AG08396 (cell line): ENCODE measurements at regions not wholly inside any gene's neighbourhood (a gene's known extent, or its start where the extent isn't known, plus 50 kb on each side); places are given as distances from the start of the nearest gene placed in this dataset.
"Not testable (repeated sequence)": the region's sequence is repeated elsewhere in the genome, so short reads cannot be mapped to it uniquely, and the experiment has no call there.

Source experiments
- DNase-seq: peaks from one replicate; pipeline ENCODE4 v3.0.0; 2012; ENCODE audit warnings: low spot score, mixed read lengths

DNA sequence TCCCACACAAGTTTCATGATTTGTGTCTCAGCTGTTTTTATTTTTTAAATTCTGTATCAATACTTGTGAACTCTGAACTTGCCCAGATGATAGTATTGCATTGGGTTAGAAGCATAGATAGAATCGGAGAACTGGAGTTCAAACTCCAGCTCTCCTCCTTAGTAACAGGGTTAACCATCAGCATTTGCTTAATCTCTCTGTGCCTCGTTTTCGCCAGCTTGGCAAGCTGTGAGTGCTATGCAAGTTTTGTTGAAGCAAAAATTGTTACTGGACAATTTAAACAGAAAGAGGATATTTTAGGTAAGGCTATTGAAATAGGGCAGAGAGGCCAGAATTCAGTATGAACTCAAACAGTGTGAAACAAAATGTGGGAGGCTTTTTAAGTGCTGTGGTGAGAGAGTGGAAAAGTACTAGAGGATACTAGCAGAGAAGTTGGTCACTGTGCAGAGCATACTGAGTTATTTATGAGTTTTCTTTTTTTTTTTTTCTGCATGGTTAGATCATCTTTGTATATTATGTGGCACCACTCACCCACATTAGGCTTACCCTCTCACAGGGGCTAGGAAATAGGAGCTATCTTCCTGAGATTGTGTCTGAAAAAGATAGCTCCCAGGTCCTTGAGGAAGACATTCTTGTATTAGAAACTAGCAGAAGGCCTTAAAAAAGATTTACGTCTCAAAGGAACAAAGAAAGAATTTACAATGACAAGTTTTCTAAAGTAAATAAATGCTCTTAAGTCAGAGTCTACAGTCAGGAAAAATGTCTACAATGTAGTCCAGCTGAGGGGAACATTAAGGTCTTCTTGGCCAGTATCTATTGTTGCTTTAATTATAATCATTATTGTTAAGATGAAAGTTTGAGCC lies 1126.6 kb downstream of the FAT4 start:
- peak; percentile 4 for DNase-seq

DNA sequence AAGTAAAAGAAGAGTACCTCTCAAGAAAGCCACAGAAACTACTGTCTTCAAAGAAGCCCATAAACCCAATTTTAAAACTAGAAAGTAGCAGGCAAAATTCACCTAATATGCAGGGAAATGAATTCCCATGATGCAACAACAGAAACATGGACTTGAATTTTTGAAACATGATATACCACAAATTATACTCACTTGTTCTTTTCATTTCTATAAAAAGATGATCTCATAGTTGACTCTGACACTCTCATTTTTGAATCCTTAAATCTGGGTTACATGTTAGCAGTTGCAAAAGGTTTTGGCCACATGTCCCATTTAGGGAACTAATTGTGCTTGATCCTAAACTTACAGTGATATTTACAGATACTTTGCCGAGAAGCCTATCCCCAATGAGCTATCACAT lies 1130.8 kb downstream of the FAT4 start:
- no peak for DNase-seq

DNA sequence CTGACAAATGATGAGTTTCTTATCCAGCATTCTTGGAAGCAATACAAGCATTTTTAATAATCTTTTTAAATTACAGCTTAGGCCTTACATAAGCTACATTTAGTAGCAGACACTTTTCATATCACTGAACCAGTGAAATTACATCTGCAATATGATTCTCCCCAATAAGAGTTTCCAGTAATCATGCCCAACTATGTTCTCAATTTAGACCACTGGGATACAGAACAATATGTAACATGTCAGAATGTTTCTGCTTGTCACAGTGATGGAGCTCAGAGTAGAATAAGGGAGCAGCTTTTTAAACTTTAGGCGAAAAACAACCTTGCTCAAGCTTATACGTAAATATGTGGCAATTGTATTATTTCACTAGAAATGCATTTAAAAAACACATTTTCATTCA lies 1132.2 kb downstream of the FAT4 start:
- DNase-seq, result no peak

DNA sequence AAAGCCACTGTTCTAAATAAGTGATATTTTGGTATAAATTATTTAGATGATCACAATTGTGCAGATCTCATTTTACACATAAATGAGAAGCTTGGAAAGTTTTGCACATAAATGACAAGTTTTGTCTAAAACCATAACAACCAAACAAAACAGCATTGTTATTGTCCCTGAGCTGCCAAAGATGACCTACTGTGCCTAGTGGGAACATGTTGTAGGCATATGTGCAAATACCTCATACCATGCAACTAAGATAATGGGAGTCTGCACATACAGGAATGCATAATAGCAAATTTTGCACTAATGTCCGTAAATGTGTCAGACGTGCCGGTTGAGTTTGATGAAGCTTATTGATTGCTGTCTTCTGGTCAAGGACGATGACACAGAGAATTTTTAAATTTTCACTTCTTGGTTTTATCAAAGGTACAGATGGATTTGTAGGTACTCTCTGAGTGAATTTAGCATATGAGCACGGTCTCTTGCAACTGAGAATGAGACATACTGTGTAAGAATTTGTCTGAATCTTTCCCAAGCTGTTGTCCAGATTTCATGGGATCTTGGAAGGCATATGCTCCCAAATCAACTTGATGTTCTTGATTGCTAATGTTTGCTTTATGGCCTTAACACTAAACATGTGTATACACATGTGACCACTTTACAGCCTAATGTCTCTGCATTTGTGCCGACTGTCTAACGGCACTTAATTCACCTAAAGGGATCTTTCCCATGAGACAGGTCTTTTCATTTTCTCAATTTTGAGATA lies 1133.5 kb downstream of the FAT4 start:
- DNase-seq, result no peak

DNA sequence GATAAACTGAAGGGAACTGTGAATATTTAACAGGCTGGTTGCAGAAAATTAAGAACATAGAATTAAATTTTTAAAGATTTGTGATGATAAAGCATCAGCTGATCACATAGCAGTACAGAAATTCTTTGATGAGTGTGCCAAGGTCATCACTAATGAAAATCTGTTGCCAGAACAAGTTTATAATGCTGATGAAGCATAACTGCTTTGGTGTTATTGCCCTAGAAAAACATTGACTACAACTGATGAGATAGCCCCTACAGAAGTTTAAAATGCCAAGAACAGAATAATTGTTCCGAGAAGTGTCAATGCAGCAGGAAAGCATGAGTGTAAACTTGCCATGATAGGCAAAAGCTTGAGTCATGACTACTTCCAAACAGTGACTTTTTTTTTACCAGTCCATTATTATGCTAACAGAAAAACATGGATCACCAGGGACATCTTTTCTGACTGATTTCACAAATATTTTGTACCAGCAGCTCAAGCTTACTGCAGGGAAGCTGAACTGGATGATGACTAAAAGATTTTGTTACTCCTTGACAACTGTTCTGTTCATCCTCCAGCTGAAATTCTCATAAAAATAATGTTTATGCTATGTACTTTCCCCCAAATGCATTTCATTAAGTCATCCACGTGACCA lies 1136.6 kb downstream of the FAT4 start:
- peak; percentile 26 for DNase-seq

DNA sequence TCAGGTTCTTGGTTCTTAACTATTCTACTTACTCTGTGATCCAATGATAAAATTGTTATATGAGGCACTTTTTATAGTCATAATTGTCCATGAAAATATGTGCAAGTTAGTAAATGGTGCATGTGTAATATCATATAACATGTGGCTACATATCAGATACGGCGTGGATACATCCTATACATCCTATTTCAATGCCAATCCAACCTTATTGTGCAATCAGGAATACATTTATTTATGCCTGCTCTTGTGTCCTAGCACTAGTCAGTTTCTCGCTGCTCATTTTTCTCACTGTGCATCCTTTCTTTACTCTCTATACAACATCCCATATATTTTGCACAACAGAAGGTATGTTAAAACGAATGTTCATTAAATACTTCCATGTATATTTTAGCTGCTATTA lies 1141.1 kb downstream of the FAT4 start:
- no peak for DNase-seq

DNA sequence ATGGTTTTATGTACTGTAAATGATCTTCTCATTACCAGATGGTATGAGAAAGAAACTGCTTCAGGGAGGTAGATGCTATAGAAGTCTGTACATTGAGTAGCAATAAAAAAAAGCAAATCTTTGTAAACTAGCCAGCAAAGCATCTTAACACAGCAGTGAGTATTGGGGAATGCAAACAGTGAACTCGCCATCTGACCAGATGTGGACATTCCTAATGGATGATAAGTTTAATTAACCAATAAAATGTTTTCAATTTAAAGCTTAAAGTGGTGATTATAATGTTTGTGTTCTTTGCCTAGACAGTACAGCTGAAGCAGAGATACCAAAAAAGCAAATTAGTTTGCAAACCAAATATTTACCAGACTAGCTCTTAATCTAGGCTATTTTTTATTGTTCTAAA lies 1144.2 kb downstream of the FAT4 start:
- DNase-seq, result peak; percentile 33

DNA sequence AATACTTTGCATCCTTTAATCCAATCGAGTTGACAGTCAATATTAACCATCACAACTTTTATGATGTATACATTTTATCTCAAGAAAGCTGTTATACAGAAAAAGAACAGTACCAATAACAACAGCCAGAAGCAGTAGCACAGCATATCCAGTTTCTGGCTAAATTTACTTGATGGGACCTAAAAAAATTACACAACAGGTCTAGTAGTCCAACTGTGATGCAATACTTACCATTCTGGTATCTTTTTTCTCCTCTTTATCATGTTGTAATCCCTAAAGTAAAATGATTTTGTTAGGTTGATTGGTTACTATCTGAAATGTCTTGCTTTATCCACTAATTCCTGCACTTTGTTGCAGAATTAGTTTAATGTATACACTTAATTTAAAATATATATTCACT lies 1150.6 kb downstream of the FAT4 start:
- no peak for DNase-seq

DNA sequence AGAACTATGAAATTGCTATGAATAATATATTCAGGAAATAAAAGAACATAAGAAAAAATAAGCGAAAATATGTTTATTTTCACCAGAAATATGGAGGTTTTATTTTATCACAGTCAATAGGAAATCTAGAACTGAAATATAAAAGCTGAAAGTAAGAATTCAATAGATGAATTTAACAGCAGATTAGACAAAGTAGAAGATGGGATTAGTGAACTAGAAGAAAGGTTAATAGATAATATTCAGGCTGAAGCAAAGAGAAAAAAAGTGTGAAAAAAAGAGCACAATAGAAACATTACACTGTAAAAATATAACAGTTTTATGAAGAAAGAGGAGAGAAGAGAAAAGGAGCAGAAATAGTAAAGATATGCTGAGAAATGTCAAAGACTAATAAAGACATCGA lies 1152.1 kb downstream of the FAT4 start:
- DNase-seq, result no peak

DNA sequence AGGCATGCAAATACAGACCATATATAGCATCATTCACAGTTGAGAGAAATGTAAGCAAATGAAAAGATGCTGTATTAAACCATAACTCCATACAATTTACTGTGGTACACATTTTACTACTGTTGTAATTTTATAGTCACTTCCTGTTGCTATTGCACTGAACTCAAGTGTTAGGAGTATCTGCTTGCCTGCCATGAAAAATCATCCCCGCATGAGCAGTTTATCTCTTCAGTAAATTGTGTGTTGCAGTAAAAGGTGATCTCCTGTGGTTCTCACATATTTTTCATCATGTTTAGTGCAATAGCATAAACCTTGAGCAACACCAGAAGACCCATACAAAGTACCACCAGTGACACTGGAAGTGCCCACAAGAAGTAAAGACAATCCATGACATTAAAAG lies 1153.4 kb downstream of the FAT4 start:
- DNase-seq, result no peak

DNA sequence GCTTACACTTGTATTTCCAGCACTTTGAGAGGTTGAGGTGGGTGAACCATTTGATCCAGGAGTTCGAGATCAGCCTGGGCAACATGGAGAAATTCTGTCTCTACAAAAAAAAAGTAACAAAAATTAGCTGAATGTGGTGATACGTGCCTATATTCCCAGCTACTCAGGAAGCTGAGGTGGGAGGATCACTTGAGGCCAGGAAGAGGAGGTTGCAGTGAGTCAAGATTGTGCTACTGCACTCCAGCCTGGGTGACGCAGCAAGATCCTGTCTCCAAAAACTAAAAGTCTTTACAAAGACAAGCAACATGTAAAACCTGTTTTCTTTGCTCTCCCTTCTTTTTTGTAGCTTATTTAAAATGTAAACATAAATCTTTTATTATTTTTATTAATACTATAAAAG lies 1156.1 kb downstream of the FAT4 start:
- no peak for DNase-seq

DNA sequence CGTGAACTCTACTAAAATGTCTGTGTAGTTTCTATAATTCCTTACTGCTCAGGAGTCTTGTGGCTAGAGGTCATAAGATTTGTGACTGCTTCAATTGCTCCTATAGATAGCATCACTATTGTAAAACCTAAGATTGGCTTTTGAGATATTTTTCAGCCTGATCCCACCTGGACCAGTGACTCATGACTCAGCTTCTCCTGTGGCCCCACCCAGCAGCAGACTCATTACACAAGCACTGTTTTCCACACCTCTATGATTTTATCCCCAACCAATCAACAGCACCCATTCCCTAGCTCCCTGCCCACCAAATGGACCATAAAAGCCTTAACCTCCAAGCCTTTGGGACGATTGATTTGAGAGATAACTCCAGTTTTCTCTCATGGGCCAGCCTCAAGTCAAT lies 1157.0 kb upstream of the INTU start:
- no peak for DNase-seq

DNA sequence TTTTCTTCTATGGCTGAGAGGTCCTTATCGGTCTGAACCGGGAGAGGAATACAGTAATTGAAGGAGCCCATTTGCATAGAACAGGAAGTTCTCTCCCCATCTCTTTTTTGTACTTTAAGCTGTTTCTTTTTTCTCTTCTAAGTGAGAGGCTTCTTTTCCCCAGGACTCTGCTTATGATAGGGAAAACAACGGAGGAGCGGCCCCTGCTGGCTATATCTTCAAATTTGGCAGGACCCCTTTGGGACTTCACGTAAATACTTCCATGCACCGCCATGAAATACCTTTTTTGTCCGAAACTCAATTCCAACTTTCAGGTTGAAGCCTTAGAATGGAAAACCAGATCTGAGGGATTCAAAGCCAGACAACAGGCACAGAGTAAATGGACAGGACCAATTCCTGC lies 1153.0 kb upstream of the INTU start:
- DNase-seq, result no peak

DNA sequence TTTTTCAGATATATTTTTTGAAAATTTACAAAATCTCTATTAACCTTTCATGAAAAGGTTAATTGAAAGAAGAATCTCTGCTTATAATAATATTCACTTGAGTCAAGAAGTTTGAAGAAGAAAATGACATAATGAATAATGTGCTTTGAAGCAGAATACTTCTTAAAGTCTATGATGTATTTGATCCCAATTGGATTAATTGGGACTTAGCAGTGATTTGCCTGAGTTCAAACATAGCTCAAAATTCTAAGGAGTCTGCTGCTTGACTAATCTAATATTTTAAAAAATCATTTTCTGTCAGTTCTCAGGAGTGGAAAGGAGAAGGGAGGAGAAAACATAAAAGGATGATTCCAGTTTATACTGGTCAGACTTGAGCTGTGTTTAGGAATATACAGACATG lies 1150.4 kb upstream of the INTU start:
- no peak for DNase-seq

DNA sequence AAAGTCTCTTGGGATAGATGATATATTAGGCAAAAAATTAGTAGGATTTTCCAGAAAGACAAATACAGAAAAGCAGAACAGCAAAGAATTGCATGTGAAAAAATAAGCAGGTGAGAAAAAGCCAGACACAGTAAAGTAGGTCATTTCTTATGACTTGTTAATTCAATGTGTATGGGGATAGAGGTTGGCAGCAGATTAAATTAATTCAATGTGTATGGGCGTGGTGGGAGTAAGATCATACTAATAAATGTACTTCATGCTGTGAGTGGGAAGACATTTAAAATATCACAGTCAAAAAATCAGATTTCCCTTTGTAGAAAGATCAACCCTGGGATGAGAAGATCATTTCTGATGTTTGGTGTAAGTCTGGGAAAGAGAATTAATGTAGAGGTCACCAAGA lies 1146.4 kb upstream of the INTU start:
- no peak for DNase-seq

DNA sequence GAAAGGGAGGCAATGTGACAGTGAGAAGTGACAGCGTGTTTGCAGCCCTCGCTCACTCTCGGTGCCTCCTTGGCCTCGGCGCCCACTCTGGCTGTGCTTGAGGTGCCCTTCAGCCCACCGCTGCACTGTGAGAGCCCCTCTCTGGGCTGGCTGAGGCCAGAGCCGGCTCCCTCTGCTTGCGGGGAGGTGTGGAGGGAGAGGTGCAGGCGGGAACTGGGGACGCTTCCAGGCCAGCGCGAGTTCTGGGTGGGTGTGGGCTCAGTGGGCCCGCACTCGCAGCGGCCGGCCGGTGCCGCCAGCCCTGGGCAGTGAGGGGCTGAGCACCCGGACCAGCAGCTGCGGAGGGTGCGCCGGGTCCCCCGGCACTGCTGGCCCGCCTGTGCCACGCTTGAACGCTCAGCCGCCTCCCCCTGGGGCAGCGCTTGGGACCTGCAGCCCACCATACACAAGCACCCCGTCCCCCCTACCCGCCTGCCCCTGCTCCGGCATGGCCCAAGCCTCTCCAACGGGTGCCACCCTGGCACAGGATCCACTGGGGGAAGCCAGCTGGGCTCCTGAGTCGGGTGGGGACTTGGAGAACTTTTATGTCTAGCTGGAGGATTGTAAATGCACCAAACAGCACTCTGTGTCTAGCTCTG lies 1142.8 kb upstream of the INTU start:
- DNase-seq, result no peak

DNA sequence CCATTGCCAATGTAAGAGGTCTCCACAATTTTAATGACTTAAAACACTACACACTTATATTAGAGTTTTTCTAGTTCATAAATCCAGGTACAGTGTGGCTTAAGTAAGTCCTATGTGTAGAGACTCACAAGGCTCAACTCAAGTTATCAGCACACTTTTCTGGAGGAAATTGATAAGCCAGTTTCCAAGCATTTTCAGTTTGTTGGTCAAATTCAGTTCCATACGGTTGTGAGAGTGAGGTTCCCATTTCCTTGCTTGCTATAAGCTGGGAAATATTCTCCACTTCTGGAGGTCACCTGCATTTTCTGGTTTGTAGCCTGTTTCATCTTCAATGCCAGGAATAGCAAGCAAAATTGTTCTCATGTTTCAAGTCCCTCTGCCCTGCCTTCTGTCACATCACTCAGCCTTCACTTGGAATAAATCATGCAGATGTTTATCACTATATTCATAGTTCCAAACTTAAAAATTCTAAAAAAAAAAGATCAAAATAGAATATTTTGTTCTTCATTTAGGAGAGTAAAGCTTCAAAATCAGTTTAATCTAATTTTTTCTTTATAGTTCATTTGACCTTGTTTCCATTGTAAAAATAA lies 1137.5 kb upstream of the INTU start:
- DNase-seq, result no peak

DNA sequence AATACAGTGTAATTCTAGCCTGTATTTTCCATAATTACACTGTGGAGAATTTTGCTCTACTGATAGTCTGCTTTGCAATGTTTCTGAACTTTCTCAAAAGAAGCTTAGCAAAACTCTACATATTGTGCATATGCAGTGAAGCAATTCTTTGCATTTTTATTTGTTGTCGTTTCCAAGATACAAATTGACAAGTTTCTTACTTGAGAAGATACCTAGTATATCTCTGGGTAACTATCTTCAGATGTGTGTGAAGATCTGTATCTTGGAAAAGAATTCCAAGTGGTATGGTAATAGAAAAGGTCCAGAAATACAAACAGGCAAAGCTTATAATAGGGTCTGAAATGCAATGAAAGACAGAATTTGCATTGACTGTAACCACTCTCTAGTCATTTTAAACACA lies 1119.8 kb upstream of the INTU start:
- no peak for DNase-seq

DNA sequence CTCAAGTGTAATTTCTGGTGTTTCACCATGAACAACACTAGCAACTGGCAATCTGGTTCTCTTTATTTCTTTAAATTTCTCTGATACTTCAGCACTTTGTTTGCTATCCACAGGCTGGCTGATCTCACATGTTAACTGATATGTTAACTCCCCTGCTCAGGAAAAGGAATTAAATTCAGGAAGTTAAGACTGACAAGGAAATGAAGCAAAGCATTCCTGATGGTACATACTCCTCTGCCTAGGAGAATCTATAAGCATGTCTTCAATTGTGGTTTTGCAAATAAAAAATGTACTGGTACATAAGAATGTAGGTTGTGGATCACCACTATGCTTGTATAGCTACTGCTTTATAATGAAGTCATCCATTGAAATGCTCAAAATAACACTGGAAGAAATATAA lies 1119.2 kb upstream of the INTU start:
- no peak for DNase-seq

DNA sequence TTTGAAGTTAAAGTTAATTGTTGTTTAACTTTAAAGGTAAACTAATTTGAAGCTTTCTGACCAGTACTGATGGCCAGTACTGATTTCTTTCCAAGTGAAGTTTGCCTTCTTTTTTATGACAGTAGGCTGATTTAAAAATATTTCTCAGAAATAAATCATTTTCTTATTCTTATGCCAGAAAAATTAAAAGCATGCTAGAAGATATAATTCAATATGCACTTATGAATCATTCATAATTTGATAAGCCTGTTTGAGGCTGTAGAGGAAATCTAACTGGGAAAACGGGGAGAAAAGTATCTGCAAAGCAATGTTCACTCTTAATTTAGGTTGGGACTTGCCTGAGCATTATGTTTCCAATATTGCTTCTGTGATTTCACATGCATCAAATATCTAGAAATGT lies 1112.0 kb upstream of the INTU start:
- no peak for DNase-seq

DNA sequence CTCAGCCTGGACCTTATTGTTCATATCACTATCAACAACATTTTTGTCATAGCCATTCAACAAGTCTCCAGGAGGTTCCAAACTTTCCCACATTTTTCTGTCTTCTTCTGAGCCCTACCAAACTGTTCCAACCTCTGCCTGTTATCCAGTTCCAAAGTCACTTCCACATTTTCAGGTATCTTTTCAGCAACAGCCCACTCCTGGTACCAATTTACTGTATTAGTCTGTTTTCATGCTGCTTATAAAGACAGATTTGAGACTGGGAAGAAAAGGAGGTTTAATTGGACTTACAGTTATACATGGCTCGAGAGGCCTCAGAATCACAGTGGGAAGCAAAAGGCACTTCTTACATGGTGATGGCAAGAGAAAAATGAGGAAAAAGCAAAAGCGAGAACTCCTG lies 1107.4 kb upstream of the INTU start:
- not testable (repeated sequence) for DNase-seq

DNA sequence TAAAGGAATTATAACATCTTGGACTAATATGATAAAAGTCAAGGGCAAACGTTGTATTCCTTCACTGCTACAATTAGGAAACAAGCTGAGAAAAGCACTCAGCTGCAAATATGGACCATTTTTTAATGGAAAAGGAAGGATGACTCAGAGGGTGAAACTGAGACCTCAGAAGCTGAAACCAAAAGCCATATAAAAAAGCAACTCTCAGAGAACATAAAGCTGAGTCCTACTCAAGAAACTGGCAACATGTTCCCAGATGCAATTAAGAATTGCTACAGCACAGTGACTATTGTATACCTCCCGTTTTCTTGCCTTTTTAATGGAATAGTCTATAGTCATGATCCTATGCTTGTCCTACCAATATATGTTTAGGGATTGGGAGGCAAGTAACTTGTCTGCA lies 1106.4 kb upstream of the INTU start:
- DNase-seq, result no peak
